T follicular helper cell (primary cell): ENCODE measurements at regions not wholly inside any gene's neighbourhood (a gene's known extent, or its start where the extent isn't known, plus 50 kb on each side); places are given as distances from the start of the nearest gene placed in this dataset.
A peak's percentile ranks its signal among the peaks of the same experiment; 100 is the strongest.

Source experiments
- DNase-seq: peaks from one replicate; pipeline ENCODE4 v3.0.0-alpha.2; 2020; ENCODE audit warnings: low read depth

DNA sequence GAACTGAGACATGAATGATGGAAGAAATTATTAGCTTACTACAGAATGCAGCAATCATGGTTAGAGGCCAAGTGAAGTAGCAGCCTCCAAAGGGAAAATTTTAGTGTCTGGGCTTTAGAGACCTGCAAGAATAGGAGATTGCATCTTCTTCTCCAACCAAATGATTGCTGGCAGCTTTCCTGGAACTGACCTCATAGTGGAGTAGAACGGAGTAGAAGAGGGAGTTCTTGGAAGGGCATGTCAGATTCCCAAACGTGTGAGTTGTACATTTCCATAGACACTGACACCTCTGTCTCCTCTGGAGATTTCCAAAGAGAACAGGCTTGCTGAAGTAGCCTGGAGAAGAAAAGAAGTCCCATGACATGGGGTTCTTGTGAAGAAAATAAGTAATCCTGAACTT is 169.8 kb upstream of the ERBB4 start:
- no peak for DNase-seq

DNA sequence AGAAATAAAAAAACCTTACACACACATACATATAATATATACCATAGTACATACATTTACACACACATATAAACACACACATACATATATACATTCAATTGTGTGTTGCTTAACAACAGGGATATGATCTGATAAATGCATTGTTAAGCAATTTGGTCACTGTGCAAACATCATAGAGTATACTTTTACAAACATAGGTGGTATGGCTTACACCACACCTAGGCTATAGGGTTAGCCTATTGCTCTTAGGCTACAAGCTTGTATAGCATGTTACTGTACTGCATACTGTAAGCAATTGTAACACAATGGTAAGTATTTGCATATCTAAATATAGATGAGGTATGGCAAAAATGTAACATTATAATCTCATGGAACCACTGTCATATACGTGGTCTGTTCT is 156.8 kb upstream of the ERBB4 start:
- DNase-seq = no peak

DNA sequence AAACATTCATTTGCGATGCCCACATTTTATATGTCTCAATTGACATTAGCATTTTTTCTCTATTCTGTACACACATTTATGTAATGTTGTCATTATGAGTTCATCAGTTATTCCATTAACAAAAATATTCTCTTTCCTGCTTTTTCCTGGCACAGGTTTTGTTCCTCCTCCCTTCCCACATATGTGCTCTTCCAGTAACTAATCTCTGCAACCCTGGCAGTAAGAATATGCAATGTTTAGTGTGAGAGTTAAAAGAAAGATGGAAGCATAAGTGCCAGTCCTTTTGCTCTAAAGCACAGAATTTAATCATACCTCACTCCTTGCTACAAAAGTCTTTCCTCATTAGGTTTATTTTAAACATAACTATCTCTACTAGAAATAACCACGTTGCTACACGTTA is 155.8 kb upstream of the ERBB4 start:
- no peak for DNase-seq

DNA sequence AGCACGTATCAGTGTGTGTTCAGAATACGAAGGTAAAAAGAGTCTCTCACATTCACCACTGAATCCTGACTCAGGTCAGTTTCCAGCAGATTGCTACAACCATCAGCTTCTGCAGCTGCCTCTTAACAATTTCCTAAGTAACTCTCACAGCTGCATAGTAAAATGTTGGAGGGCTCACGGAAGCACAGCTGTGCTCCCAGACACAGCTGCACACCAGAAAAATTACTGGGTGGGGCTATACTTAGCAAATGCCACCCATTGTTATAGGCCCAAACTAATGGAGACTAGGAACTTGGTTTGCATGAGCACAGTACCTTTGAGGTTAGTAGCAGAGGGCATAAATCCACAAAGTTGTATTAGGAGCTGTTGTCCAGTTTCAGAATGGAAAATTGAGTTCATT is 153.9 kb upstream of the ERBB4 start:
- no peak for DNase-seq

DNA sequence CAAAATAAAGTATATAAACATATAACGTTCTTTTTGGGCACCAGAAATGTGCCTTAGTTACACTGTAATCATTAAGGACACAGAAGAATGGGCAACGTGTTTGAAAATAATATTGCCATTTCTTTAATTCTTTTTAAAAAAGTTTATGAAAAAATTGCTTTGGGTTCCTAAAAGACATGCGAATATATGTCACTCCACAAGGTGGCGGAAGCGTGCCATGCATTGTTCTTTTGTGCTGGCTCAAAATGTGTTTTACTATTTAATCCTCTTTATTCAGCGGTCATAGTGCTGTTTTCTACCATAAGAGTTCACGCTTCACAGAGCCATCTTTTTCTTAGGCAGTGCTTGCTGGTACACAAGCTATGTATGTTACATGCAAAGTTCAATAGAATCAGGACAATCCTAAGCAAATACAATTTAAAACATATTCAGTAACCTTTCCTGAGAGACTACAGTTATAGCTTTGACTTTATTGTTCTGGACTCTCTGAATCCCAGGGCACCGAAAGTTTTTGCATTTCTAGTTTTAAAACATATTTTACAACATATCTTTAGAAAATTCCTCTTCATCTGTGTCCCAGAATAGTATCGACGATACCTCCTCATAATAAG is 147.8 kb upstream of the ERBB4 start:
- peak; percentile 11 for DNase-seq

DNA sequence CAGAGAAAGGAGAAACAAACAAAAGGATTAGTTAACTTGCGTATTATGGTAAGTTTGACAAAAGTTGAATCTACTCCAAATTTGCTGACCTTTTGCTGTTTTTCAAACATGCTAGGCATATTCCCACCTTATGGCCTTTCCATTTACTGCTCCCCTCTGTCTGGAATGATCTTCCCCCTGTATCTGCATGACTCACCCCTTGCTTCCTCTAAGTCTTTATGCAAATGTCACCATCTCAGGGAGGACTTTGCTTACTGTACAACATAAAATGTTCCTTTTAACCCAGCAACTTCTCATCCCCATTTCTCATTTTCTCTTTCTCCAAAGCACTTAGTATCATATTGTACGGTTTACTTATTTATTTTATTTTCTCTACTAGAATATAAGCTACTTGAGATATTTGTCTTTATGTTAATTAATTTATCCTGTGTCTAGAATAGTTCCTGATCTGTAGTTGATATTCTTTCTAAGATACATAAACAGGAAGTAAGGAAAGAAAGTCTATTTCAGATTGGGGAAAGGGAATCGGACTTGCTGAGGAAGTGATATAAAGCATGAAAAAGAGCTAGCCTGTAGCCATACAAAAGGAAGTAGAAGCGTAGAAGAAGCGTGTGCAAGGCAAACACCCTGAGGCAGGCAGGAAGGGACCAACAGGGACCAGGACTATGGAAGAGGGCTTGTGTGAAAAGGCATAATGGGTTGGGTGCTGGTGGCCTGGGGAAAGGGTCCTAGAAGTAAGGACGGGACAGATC is 144.9 kb upstream of the ERBB4 start:
- no peak for DNase-seq

DNA sequence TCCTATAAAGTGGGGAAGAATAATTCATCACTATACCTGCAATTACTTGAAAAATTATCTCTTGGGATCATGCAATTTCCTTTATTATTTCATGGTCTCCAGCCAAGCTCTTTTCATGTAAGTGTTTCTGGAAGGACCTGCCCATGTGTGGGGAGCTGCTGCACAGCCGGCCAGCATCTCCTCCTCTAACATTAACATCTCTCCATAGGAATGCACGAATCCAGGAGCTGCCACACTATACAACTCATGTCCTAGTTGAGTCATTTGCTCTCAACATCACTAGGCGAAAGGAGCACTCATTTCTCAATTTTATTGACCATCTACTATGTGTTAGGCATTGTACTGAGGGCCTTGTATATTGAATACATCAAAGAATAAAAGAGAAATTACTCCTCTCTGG is 144.3 kb upstream of the ERBB4 start:
- DNase-seq = no peak

DNA sequence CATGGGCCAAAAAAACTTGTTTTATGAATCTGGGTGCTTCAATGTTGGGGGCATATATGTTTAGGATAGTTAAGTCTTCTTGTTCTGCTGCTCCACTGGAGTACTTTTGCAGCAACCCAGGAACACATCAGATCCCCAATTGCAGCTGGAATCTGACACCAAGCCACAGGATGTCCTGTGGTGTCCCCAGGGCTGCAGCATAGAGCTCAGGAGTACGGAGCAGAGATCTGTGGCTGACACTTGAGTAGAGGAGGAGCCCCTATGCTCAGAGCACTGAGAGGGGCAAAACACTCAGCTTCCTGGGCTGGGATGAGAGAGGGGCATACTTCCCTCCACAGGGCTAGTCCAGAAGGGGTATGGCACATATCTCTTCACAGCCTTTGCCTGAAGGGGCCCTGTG is 138.9 kb upstream of the ERBB4 start:
- DNase-seq = no peak

DNA sequence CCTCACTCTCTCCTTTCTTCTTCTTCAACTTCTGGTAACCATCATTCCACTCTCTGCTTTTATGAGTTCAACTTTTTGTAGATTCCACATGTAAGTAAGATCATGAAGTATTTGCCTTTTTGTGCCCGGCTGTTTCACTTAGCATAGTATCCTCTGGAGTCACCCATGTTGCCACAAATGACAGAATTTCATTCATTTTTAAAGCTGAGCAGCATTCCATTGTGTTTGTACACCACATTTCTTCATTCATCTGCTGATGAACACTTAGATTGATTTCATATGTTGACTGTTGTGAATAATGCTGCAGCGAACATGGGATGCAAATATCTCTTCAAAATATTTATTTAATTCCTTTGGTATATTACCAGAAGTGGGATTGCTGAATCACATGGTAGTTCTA is 133.6 kb upstream of the ERBB4 start:
- no peak for DNase-seq

DNA sequence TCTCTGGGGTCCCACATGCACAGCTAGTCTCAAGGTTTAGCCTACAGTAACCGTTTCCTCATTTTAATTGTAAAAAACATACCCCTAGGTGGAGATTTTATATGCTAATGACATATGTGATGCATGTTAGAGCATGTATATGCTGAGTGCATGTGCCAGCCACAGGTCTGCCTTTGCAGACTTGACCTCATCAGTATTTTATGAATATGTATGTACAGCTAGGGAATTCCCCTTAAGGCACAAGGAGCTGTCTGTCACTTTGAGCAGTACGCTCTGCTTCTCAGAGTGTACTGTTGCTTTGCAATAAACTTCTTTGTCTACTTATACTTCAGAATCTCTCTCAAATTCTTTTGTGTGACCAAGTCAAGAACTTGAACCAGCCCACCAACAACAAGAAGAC is 131.2 kb upstream of the ERBB4 start:
- no peak for DNase-seq

DNA sequence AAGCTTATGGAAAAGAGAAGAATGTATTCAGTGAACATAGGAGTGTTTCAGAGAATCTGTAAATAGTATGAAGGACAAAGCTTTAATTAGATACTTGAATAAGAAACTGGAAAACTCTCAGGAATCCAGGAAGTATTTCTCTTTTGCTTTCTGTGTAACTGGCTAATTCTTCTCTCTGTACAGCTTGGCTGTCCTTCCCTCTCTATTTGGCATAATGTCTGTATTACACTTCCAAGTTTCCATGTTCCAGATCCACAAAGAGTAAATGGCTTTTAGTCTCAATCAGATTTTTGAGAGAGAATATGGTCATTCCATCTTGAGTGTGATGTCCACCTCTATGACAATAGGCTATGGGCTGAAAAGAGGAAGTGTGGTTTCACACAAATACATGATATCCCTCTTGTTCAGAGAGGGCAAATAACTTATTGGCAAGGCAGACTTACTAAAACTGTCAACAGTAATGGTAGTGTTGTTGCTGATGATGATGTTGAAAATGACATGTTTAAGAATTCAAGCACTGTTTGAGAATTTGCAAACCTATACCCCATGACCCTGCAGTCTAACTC is 129.2 kb upstream of the ERBB4 start:
- DNase-seq = no peak

DNA sequence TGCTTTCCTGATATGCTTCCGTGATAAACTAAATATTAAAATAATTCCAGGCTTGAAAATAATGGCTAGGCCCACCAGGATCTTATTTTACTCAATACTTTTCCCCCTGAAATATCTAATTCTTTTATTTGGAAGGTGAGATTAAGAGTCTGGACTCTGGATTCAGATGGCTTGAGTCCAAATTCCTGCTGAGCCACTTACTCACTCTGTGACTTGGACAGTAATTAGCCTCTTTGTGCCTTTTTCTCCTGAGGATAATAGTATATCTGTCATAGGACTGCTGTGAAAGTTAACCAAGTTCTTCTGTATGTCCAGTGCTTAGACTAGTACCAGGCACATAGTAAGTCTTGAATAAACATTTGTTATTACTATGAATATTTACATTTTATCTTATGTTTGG is 127.3 kb upstream of the ERBB4 start:
- no peak for DNase-seq

DNA sequence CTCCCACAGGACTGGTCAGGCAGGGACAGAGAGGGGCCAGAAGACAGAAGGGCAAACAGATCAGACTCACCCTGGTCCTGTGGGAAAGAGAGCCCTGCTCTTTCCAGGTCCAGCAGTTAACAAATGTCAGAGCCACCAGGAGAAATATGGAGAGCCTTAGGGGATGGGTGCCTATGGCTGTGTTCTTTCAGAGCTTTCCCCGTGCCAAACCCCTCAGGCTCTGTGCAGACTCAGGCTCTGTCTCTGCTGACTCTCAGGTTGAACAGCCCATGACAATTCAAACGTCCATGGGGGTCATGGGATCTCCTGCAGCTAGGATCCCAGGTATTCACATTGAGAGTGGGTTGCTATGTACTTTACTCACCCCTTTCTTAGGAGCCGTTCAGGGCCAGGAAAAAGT is 120.8 kb upstream of the ERBB4 start:
- DNase-seq = no peak

DNA sequence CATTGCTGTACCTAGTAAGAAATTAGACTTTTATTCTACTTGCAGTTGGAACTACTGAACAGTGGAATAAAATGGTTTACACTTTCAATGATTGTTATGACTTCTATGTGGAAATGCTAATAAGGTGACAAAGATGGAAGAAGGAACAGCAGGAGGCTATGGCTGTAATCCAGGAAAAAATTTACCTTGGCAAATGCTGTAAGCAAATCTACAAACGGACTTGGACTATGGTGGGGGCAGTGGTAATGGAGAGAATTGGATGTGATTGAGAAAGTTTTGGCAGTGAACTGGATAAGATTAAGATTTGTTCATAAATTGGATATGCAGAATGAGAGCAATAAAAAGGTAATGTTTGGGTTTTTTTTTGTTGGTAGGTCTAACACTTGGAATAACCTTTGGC is 111.0 kb upstream of the ERBB4 start:
- no peak for DNase-seq

DNA sequence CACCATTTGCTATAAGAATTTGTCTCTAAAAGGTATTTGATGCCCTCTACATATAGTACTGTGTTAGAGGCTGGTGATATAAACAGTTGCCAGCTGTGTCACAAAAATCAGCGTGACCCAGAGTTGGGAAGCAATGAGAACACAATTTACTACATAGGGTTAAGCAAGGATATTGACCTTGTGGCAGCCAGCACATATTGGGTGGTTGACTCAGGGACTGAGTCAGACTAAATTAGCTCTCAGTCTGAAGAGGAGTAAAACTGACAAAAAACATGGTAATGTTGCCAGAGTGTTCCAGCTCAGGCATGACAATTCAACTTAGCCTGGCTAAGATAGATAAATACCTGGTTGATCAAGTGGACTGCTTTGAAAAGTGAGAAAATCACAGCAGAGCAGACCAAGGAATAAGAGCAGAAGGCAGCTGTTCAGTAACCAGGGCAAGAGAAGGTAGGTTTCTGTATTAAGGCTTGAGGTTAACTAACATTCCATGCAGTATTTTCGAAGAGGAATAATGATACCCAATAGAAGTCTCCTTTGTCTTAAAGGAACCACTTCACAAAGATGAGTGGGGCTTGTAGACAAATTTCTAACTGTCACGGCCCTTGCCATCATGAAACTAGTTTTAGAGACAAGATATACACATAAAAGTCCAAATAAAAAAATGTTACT is 108.2 kb upstream of the ERBB4 start:
- no peak for DNase-seq

DNA sequence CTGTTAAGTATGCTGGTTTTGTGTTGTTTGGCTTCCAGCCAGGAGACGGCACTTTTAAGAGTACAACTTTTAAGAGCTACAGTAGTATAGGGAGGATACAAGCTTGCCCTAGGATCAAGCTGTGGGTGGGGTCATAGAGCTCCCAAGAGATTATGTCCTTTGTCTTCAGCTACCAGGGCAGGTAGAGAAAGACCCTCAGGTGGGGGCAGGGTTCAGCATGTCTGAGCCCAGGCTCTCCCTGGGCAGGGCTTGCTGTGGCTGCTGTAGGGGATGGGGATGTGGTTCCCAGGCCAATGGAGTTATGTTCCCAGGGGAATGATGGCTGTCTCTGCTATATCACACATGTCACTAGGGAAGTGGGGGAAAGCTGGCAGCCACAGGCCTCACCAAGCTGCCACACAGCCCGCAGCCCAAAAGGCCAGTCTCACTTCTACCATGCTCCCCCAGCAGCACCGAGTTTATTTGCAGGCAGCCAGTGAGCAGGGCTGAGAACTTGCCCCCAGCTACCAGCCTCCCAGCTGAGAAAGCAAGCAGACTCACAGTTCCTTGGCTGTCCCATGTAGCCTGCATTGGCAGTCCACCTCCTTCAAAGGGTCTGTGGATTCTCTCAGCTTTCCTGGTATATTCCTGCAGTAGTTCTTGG is 105.7 kb upstream of the ERBB4 start:
- no peak for DNase-seq

DNA sequence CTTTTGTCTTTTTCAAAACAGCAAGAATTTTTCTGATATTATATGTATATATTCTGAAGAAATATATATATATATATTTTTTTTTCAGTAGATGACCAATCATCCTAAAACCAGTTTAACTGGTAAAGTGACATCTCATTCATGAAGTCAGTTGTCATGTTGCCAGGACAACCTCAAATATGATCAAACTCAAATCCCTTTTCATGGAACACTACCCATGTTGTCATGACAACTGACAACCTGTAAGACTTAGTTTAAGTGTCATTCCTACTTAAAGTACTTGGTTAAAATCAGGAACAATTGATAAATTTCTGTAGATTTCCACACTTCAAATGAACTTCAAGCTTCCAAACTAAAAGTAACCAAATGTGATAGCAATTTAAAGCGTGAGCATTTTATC is 101.8 kb upstream of the ERBB4 start:
- DNase-seq = no peak

DNA sequence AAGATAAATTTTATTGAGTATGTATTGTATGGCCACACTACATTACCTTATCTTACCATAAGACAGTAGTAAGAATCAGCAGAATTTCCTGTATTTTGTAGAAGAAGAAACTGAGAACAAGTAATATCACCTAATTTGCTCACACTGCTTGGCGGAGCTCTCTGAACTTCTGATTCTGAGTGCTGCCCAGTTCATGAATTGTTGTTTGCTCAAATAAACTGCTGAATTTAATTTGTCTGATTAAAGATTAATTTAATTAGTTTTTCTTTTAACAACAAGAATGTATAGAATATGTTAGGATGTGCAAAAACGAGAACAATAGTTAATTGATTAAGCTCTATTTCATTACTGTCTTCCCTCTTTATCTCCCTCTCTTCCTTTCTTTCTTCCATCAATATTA is 100.1 kb upstream of the ERBB4 start:
- DNase-seq = no peak

DNA sequence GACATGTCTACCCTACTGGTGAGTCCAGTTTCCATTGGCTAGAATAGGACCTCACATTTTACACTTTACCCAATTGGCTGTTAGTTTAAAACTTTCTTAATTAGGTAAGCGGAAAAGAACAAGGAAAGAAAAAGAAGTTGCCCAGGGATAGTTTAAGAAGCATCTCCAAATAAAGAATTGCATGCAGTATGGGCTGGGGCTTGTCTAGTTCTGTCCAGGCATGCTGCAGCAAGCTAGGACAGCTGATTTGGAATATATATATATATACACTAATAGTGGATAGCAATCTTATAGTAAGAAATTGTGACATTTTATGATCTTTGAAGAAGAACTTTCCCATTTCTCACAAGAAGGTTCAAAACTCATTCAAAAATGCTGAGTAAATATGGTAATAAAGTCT is 90.0 kb upstream of the ERBB4 start:
- no peak for DNase-seq

DNA sequence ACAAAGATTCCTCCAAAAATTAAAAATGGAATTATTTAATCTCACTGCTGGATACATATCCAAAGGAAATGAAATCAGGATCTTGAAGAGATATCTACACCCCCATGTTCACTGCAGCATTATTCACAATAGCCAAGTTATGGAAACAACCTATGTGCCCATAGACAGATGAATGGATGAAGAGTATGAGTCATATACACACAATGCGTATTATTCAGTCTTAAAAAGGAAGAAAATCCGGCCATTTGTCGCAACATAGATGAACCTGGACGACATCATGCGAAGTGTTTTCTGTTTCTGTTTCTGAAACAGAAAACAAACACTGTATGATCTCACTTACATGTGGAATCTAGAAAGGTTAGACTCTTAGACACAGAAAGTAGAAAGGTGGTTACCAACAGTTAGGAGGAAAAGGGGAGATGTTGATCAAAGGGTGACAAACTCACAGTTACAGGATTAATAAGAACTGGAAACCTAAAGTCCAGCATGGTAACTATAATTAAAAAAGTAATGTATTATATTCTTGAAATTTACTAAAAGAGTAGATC is 87.8 kb upstream of the ERBB4 start:
- DNase-seq = no peak

DNA sequence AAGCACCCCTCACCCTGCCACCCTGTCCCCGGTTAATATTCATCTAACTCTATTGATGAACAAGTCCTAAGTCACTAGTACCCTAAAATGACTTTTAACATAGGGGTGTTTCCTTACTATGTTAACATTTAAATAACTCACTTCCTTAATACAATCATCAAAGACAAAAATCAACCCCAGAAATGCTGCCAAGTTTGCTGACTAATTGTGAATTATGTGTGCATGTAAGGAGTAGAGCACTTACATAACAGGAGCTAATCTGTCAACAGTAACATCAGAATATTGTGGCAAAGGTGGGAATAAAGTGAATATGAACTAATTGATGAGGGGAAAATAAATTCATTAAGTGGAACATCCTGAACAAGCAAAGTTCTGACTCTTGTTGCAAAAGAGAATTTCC is 81.4 kb upstream of the ERBB4 start:
- no peak for DNase-seq

DNA sequence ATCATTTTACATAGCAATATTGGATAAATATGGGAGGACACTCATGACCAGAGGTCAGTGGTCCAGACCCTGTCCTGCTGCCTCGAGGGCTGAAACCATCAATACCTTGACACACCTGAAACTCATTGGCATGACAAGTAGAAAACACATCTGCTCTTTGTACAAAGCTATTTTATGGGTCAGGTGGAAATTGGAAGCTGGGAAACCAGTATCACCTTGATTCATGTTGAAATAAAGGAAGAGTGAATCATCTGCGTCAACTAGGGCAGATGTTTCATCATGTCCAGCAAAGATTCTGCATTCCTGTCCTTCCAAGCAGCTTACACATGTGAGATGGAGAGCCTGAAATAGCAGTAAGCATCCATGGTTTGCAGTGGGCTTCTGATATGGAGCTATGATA is 80.0 kb upstream of the ERBB4 start:
- DNase-seq = no peak
